GM12874 (cell line): ENCODE measurements at regions not wholly inside any gene's neighbourhood (a gene's known extent, or its start where the extent isn't known, plus 50 kb on each side); places are given as distances from the start of the nearest gene placed in this dataset.

ENCODE experiments used
- CTCF ChIP-seq: IDR thresholded peaks from 2 replicates; pipeline ENCODE4 v1.5.1; 2011; ENCODE audit warnings: low read depth, mild to moderate bottlenecking, control low read depth, low read length, moderate library complexity; ENCODE audit not compliant: insufficient read depth

GRCh38 chr14:37650356-37651037, 55.1 kb downstream of the TTC6 start:
- no peak for TF ChIP-seq CTCF

GRCh38 chr14:37652042-37652441, 56.6 kb downstream of the TTC6 start:
- no peak for TF ChIP-seq CTCF

GRCh38 chr14:37655418-37655817, 60.0 kb downstream of the TTC6 start:
- no peak for TF ChIP-seq CTCF

GRCh38 chr14:37658156-37658555, 62.7 kb downstream of the TTC6 start:
- TF ChIP-seq CTCF, result no peak

- no peak for TF ChIP-seq CTCF
Observed at GRCh38 chr14:37663498-37663897, 68.1 kb downstream of the TTC6 start.

GRCh38 chr14:37665479-37665878, 70.0 kb downstream of the TTC6 start:
- no peak for TF ChIP-seq CTCF

- no peak for TF ChIP-seq CTCF
Observed at GRCh38 chr14:37665951-37666350, 70.5 kb downstream of the TTC6 start.
